ENCODE measurements at regions not wholly inside any gene's neighbourhood (a gene's known extent, or its start where the extent isn't known, plus 50 kb on each side); places are given as distances from the start of the nearest gene placed in this dataset.

- Histone ChIP-seq H3K79me2 (ENCODE audit: insufficient read depth, low read length) (no peaks in the 10 kb centered on the region), H3K4me1 (ENCODE audit: insufficient read depth, low read length) (no peaks in the 10 kb centered on the region), H3K4me2 (ENCODE audit: low read length) (no peak overlapping the region), H3K27me3 (ENCODE audit: insufficient read depth, low read length) (no peaks in the 10 kb centered on the region), H3K4me3 (ENCODE audit: insufficient read depth, low read depth, low read length) (no peak overlapping the region), H4K20me1 (ENCODE audit: insufficient read depth, low read length) (no peaks in the 10 kb centered on the region), H3K36me3 (ENCODE audit: insufficient read depth, low read length) (no peaks in the 10 kb centered on the region), H3K9ac (ENCODE audit: low read length) (no peak overlapping the region), H3K9me3 (ENCODE audit: insufficient read depth, low read depth, low read length) (no peaks in the 10 kb centered on the region), H2AFZ (ENCODE audit: low read depth, low read length) (no peak overlapping the region), H3K27ac (ENCODE audit: low read depth, low read length) (no peak overlapping the region)
- TF ChIP-seq CTCF (IDR thresholded peaks at IDR 0.05; ENCODE audit: insufficient read depth, low read depth, low read length) (no peak), EZH2 (IDR thresholded peaks at IDR 0.05; ENCODE audit: insufficient read depth, low read length) (no peak)
- no peaks in the 10 kb centered on the region for H3K9me3 Mint-ChIP-seq (ENCODE audit: unreplicated experiment)
- no peak for DNase-seq (ENCODE audit: low read depth)
- no peaks in the 10 kb centered on the region for H3K27me3 Mint-ChIP-seq (ENCODE audit: low read depth, unreplicated experiment)
- H3K4me3 Mint-ChIP-seq (ENCODE audit: unreplicated experiment), result no peak overlapping the region
- H3K36me3 Mint-ChIP-seq (ENCODE audit: low read depth, unreplicated experiment), result no peaks in the 10 kb centered on the region
- H3K27ac Mint-ChIP-seq (ENCODE audit: unreplicated experiment), result no peak overlapping the region
- no peak for FAIRE-seq
- peaks cover 6% of the 10 kb centered on the region for H3K4me1 Mint-ChIP-seq (ENCODE audit: low read depth, unreplicated experiment)
These were observed 436.4 kb upstream of the GOLIM4 start for GRCh38 chr3:168532135-168532534.

GRCh38 chr3:168531116-168531515 lies 435.4 kb upstream of the GOLIM4 start:
- Mint-ChIP-seq H3K4me3 (ENCODE audit: unreplicated experiment) (no peak overlapping the region), H3K27me3 (ENCODE audit: low read depth, unreplicated experiment) (no peaks in the 10 kb centered on the region), H3K9me3 (ENCODE audit: unreplicated experiment) (no peaks in the 10 kb centered on the region), H3K4me1 (ENCODE audit: low read depth, unreplicated experiment) (peaks cover 6% of the 10 kb centered on the region), H3K36me3 (ENCODE audit: low read depth, unreplicated experiment) (no peaks in the 10 kb centered on the region), H3K27ac (ENCODE audit: unreplicated experiment) (no peak overlapping the region)
- no peak overlapping the region for H3K9ac ChIP-seq (ENCODE audit: low read length)
- H3K27ac ChIP-seq (ENCODE audit: low read depth, low read length), result no peak overlapping the region
- no peak overlapping the region for H2AFZ ChIP-seq (ENCODE audit: low read depth, low read length)
- no peaks in the 10 kb centered on the region for H3K9me3 ChIP-seq (ENCODE audit: insufficient read depth, low read depth, low read length)
- no peak overlapping the region for H3K4me3 ChIP-seq (ENCODE audit: insufficient read depth, low read depth, low read length)
- no peaks in the 10 kb centered on the region for H3K79me2 ChIP-seq (ENCODE audit: insufficient read depth, low read length)
- FAIRE-seq (no peak), DNase-seq (ENCODE audit: low read depth) (no peak)
- no peak overlapping the region for H3K4me2 ChIP-seq (ENCODE audit: low read length)
- no peaks in the 10 kb centered on the region for H3K27me3 ChIP-seq (ENCODE audit: insufficient read depth, low read length)
- H3K4me1 ChIP-seq (ENCODE audit: insufficient read depth, low read length), result no peaks in the 10 kb centered on the region
- no peak for TF ChIP-seq CTCF (IDR thresholded peaks at IDR 0.05; ENCODE audit: insufficient read depth, low read depth, low read length)
- TF ChIP-seq EZH2 (IDR thresholded peaks at IDR 0.05; ENCODE audit: insufficient read depth, low read length), result no peak
- H4K20me1 ChIP-seq (ENCODE audit: insufficient read depth, low read length), result no peaks in the 10 kb centered on the region
- no peaks in the 10 kb centered on the region for H3K36me3 ChIP-seq (ENCODE audit: insufficient read depth, low read length)

- H3K27ac ChIP-seq (ENCODE audit: low read depth, low read length), result no peak overlapping the region
- no peaks in the 10 kb centered on the region for H3K4me1 ChIP-seq (ENCODE audit: insufficient read depth, low read length)
- Mint-ChIP-seq H3K27me3 (ENCODE audit: low read depth, unreplicated experiment) (no peaks in the 10 kb centered on the region), H3K4me1 (ENCODE audit: low read depth, unreplicated experiment) (no peaks in the 10 kb centered on the region), H3K27ac (ENCODE audit: unreplicated experiment) (no peak overlapping the region), H3K36me3 (ENCODE audit: low read depth, unreplicated experiment) (no peaks in the 10 kb centered on the region), H3K9me3 (ENCODE audit: unreplicated experiment) (no peaks in the 10 kb centered on the region), H3K4me3 (ENCODE audit: unreplicated experiment) (no peak overlapping the region)
- no peaks in the 10 kb centered on the region for H4K20me1 ChIP-seq (ENCODE audit: insufficient read depth, low read length)
- no peak overlapping the region for H3K4me2 ChIP-seq (ENCODE audit: low read length)
- TF ChIP-seq CTCF (IDR thresholded peaks at IDR 0.05; ENCODE audit: insufficient read depth, low read depth, low read length), result no peak
- no peak for TF ChIP-seq EZH2 (IDR thresholded peaks at IDR 0.05; ENCODE audit: insufficient read depth, low read length)
- no peak overlapping the region for H3K9ac ChIP-seq (ENCODE audit: low read length)
- no peaks in the 10 kb centered on the region for H3K27me3 ChIP-seq (ENCODE audit: insufficient read depth, low read length)
- no peaks in the 10 kb centered on the region for H3K9me3 ChIP-seq (ENCODE audit: insufficient read depth, low read depth, low read length)
- DNase-seq (ENCODE audit: low read depth) (no peak), FAIRE-seq (no peak)
- no peaks in the 10 kb centered on the region for H3K79me2 ChIP-seq (ENCODE audit: insufficient read depth, low read length)
- no peak overlapping the region for H2AFZ ChIP-seq (ENCODE audit: low read depth, low read length)
- no peaks in the 10 kb centered on the region for H3K36me3 ChIP-seq (ENCODE audit: insufficient read depth, low read length)
- no peak overlapping the region for H3K4me3 ChIP-seq (ENCODE audit: insufficient read depth, low read depth, low read length)
These were observed 428.4 kb upstream of the GOLIM4 start for GRCh38 chr3:168524129-168524528.
